Stimulated activated CD4-positive, alpha-beta T cell treated with anti-CD3 and anti-CD28 coated beads, Interleukin-1b, Interleukin-23, amount 100 ng/mL, for 24 hours (primary cell): ENCODE measurements at regions not wholly inside any gene's neighbourhood (a gene's known extent, or its start where the extent isn't known, plus 50 kb on each side); places are given as distances from the start of the nearest gene placed in this dataset.

ENCODE experiments used
- DNase-seq, 4 experiments: peaks; one replicate each; pipeline ENCODE4 v3.0.0-alpha.2; 2020; ENCODE audit warnings: low read depth in 4 of 4, low spot score in 1 of 4

DNA sequence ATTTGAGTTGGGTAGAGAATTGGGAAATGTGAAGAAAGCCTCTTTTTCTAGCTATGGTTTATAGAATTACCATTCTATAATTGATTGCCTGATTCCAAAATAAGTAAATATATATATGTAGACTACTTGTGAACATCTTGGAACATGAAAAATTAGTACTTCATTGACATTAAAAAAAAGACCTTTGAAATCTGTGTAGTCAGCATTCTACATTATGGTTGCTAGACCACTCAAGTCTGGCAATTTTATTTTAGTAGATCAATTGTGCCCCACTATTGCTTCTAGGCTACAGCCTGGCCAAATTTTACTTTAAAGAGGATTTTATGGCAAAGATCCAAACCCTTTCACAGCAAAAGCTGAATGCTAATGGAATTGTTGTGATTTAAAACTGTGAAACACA lies 279.8 kb downstream of the IKZF2 start:
- DNase-seq: no peak

DNA sequence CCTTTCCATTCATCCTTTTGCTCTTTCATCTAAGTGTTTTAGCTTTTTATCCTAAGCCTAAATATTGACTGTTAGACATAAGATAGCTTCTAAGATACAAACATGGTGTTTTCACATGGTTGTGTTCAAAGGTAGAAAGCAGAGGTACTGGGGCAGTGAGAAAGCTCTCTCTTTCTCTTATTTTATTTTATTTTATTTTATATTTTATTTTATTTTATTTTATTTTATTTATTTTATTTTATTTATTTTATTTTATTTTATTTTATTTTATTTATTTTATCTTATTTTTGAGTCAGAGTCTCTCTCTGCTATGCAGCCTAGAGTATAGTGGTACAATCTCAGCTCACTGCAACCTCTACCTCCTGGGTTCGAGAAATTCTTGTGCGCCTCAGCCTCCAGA lies 287.2 kb downstream of the IKZF2 start:
- no peak for DNase-seq

DNA sequence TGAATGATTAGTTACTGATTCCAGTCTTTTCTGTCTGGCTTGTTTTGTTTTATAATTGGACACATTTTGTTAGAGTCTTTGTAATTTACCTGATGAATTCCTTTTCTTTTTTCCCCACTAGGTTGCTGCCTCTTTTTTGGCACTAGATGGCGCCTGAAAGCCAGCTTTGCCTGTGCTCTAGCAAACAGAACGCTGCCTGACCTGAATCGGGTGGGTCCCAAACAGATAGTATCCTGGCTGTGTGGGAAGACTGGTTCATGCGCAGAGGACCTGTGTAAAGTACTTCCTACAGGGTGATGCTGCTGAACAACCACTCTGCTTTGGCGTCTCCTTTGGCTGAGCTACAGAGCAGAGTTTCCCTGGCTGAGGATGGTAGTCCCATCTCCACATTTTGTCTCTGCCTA lies 288.2 kb downstream of the IKZF2 start:
- peak in 1 of 4 experiments; percentile 0 for DNase-seq

DNA sequence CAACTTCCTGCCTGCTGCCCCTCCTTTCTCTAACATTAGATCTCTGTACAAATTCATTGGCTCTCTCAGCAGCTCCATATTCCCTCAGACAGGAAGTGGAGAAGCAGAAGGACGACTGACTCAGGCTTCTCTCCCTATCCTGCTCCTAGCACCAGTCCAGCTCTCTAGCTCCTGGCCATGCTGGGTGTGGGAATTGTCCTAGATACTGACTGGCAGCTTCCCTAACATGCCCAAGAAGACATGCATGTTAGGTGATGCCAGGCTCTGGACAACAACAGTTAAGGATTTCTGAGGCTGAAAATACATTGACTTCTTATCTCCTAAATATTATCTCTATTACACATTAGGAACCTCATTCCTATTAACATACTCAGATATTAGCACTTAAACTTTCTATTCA lies 292.9 kb downstream of the IKZF2 start:
- no peak for DNase-seq

DNA sequence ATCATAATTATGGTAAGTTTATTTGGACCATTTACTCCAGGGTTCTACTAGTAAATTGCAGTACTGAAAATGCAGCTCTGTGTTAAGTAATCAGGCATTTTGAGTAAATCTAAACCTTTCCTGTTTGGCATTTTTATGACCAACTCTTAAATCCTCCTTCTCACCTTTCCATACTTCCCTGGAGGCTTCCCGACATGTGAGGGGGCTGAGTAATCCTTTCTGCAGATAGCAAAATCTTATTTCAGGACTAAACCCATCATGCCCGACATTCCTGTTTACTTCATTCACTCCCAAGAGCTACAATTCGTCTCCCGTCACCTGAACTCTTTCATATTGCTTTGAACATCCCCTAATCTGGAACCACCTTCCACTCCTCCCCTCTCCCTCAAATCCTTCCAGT lies 296.6 kb downstream of the IKZF2 start:
- no peak for DNase-seq

DNA sequence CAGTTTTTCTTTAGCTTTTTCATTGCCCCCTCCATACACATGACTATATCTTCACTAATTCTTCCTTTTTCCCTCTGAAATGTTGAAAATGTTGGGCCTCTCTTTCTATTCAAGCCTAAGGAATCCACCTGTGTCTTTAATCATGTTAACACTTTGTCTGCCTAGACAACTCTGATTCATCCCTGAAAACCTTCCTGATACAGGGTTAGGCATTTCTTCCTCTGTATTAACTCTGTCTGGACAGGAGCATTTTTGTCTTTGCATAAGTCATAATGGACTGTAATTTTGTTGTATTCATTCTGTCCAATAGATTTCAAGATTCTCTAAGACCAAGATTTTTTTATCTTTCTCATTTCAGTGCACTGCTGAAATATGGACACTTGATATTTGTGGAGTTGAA lies 297.3 kb downstream of the IKZF2 start:
- no peak for DNase-seq

DNA sequence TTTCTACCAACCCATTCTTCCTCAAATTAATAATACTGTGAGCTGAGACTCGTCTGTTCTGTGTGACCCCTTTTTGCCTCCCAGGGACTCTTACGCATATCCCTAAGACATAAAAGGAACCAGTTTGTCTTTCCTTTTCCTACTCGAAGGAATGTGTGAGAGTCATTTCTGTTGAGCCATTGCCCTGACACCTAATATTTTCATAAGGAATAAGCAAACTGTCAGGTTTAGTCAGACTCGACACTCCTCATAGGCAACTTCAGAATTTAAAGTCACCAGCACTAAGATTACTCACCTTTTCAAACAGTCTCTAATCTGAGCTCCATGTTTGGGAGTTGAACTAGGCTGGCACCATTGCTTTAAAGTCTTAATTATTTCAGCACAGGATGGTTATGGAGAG lies 305.5 kb downstream of the IKZF2 start:
- no peak for DNase-seq

DNA sequence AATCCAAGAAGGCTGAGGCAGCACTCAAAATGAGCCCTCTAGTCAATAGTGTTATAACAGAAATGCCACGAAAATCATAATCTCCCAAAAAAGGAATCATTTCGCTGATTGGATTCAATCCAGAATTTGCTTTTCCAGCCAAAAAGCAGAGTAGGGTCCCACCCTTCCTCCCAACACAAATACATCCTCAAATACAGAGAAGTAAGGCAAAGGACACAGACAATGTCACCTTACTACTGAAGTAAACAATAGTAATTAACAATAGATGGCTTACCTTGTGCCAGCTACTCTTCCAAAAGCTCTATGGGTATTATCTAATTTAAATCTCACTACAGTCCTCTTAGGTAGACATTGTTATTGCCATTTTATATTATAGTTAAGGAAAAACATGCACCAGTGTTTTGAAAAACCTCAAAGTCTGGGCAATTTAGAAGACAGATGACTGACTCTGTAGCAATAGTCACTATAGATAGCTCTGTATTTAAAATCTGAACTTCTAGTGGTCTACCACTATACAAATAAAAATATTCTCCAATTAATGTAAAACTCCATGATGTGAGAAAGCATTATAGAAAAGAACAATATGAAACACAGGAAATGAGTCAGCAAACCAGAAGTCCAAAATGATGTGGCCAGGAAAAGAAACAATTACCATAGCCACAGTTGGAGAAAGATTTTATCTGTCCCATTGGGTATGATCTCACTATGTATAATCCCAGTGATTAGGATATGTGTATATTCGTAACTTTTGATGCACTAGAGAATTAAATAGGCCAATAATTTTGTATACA lies 305.0 kb upstream of the ERBB4 start:
- no peak for DNase-seq

DNA sequence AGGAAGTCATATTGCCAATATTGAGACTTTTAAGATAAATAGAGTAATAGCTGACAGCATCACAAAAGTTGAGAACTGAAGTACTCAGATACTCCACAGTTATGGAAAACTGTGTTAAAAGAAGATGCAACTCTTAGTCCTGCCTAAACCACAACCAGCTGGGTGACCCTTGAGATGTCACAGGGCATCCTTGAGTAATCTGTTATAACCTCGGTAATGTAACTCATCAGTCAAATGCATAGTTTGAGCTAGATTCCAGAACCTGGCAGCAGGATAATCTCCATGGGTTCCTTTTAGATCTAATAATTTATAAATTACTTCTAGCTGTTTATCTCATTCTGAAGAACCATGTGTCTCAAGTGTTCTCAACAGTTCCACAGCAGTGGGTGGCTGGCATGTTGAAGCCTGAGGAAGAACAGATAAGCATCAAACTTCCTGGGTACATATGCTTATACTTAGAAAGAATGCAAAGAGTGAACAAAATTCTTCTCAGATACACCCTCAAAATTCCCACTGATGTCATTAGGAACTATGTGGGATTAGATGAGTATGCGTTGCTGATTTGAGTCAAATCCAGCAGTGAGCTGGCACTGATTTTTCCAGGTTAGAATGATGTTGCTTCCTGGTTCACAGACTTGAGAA lies 304.1 kb upstream of the ERBB4 start:
- DNase-seq: no peak

DNA sequence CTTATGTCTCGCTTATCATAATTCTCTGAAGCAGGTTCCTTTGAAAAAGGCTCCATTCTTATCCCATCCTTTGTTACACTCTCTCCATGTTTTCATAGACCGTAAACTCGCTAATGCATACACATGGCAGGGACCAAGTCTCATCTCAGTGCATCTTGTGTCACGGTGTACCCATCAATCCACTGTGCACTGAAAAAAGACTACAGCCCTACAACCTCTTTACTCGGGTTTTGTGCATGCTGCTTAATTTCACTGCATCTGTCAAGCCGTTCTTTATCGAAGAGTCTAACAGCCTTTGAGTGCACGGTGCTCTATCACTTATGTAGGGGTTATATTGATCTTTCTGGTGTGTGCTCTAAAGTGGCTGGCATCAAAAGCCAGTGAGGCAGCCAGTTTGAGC lies 302.9 kb upstream of the ERBB4 start:
- no peak for DNase-seq

DNA sequence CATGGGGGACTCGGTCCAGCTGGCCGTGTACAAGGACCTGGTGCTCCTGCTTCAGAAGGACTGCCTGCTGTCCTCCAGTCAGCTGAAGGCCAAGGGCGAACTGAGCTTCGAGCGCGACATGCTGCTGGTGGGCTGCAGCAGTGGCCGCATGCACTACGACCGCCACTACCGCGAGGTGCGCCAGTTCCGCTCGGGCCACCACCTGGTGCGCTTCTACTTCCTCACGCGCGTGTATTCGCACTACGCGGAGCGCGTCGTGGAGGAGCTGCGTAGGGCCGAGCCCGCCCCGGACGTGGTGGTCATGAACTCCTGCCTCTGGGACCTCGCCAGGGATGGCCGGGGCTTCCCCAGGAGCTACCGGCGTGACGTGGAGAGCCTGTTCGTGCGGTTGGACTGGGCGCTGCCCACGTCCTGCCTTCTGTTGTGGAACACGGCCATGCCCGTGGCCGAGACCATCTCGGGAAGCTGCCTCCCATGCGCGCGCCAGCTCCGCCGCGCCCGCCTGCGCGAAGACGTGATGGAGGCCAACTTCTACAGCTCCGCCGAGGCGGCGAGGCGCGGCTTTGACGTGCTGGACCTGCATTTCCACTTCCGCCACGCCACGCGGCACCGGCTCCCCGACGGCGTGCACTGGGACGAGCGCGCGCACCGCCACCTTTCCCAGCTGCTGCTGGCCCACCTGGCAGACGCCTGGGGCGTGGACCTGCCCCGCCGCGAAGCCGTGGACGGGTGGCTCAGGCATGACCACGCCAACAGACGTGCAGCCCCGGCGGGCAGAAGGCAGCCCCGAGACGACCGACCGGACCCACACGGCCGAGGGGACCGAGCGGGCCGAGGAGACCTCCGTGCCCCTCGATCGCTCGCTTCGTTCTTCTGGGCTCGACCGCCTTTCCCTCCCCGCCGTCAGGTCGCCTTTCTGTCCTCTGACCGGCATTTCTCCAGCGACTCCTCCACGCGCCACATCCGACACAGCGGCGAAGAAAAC lies 293.9 kb upstream of the ERBB4 start:
- DNase-seq: no peak

DNA sequence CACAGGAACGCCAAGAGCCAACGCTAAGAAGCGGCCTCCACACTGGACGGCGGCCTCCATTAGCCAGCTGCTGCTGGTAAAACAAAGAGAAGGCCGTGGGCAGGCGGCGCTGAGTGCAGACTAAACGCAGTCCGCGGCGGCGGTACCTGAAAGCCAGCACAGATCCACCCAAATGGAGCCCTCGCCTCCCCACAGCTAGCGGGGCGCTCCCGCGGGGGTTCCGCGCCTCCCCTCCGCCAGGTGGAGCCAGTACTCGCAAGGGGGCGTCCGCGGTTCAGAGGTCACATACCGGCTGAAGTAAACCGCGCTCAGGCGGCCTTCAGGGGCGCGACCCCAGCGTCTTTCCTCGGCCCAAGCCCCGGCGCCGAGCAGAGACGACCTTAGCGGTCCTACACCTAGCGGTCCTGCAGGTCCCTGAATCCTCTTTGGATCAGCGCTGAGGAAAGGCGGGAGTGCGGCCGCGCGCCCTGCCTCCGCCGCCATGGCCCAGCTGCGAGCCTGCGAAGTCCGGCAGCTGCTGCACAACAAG lies 293.1 kb upstream of the ERBB4 start:
- no peak for DNase-seq

DNA sequence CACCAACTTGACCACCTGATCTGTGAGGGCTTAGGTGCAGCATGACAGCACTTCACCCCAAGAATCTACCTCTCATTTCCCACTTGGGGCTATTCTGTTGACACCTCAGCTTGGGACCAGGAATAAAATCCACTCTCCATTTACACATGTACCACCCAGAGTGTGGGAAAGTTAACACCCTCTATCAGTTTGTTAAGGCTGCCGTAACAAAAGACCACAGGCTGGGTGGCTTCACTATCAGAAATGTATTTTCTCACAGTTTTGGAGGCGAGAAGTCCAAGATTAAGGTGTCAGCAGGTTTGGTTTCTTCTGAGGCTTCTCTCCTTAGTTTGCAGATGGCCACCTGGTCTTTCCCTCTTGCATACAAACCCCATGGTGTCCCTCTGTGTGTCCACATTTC lies 277.7 kb upstream of the ERBB4 start:
- no peak for DNase-seq

DNA sequence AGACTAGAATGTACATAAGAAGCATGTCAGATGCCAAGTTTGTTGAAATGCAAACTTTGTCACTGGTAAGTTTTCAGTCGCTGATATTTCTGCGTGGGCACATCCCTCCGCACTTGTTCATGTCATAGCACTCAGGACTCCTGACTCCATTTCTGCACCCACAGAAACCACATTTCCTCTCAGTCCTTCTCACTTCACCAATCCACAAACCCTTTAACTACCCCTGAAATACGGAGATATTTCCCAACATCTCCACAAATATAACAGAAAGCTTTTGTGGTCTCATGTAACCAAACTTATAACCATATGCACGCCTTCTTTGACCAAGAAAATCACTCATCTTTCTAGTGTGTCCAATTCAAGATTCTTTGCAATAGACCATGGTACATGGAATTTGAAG lies 276.9 kb upstream of the ERBB4 start:
- DNase-seq: no peak

DNA sequence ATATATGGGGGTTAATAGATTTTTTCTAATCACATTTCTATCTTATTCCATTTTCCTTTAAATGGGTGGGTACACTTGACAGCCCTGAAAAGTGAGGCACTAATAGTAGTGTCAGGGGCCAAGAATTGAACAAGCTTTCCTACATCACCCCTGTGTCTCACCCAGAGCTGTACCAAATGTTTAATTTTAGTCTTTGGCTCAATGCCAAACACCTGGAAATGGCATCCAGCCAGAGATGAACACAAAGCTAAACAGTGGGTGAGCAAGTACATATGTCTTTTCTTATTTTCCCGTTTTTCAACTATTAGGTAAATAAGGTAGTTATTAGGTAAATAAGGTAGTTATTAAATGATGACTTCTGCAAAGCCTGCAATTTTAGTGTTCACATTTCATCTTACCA lies 276.3 kb upstream of the ERBB4 start:
- DNase-seq: no peak

DNA sequence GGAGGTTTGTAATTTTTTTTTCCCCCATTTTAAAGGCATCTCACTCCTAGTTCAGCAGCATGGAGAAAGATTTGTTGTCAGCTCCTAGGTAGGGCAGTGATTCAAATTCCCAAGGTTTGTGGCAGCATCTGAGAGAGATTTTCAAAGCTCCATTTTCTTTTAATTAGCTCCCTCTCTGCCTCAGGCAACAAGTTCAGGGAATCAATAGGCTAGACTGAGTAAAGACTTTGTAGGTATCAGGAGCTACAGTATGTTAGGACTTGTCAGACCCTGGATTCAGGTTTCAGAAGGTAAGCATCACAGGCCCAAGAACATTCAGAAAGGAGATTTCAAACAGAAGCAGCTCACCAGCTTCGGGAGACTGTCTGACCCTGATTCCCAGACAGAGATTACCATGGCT lies 273.3 kb upstream of the ERBB4 start:
- DNase-seq: no peak

DNA sequence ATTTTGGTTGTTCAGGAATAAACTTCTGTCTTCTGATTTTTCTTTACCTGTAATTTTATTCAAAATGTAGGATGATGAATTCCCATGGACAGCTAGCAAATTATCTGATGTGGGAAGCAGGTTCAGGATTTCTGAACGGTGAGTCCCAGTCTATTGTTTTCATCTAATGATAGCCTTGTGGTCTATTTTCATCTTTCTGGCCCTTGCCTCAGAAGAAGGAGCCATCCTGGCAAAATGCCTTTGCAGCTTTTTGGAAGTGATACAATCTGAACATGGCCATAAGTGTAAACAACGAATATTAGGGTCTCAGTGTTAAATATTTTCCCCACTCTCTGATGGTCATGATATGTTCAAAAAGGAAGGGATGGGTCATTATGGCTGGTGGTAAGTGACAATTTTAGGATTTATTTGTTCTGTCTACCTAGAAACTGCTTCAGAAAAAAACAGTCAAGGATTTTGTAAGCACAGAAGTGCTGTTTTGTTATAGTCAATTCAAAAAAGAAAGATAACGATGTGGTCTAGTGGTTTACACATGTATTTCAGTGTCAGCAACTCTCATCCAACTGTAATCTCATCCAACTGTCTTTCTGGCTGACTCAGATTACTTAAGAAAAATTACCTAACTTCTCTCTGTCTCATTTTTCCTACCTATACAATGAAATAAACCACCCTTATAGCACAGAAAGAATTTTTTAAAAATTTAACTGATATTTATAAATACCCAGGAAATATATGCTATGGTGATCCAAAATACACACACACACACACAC lies 272.6 kb upstream of the ERBB4 start:
- DNase-seq: no peak

DNA sequence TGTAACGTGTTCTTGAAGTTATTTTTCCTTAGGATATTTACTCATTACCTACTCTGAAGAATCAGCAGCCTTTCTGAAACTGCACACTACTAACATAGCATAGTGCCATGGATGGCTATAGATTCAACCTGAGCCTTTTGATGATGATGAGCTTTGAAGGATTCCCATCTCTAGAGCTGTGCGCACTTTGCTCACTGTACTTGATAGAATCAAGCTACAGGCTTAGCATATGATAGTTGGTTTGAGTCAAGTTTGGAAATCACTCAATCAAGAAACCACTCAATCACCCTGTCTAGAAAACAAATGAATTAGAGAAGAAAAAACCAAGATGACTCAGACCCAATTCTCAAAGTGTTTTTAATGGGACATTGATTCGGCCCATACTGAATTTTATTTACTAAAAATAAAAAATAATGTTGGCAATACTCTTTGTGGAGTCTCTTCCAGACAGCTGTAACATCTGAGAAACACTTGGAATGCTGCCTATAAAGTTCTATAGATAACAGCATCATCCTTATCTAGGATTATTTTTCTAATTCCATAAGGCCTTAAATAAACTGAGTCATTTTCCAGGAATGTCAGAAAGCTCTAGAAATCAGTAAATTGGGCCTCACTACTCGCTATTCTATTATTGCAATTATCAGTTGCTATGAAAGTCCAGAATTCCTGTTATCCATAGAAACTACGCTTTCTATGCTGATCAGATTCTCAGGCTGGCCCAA lies 259.0 kb upstream of the ERBB4 start:
- no peak for DNase-seq

DNA sequence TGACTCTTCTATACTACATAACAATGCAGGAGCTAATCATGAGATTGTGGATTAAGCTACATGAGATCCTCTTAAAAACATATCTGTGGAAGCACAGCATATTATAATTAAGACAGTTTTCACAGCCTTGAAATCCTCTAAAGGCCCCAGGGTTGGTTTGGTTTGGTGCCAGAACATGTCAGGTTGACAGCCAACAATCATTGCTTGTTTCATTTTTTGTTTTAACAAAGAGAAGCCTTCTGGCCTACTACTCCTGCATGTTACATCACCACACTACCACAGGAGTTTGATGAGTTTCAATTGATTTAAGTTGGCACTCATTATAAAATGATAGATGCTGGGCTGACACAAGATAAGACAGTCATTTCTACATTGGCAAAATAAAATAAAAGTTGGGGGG lies 255.9 kb upstream of the ERBB4 start:
- DNase-seq: no peak

DNA sequence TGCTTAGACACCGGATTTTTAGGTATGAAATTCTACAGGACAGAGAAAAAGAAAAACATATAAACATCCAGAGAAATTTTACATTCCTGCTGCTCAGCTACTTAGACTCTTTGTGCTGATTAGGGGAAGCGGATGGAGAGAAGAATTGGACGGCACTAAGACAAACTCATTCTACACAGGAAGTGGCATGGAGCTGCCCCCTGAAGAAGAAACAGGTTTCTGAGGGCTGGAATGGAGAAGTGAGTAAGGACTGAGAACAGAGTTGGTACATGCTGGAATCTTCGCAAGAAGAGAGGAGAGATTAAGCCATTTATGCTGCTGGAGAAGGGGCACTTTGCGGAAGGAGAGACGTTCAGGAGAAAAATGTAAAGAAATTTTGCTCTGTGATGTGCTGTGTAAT lies 253.0 kb upstream of the ERBB4 start:
- no peak for DNase-seq
